Panc1 (cell line): ENCODE measurements at regions not wholly inside any gene's neighbourhood (a gene's known extent, or its start where the extent isn't known, plus 50 kb on each side); places are given as distances from the start of the nearest gene placed in this dataset.

Experiments
- ATAC-seq: fragments of 200-7000 bp; cut with Tn5 transposase; 2 replicates; pipeline ENCODE4 v1.9.1; 2020; ENCODE audit warnings: mild to moderate bottlenecking, moderate library complexity
- BruUV-seq: library from RNA; stranded (reverse); fragments of 400-500 nt; replicated peaks from 2 replicates; lab custom pipeline; 2021; lab: Mats Ljungman, UMichigan
- CTCF ChIA-PET: fragments of 300-600 bp; sonication (Branson Sonifier 250); formaldehyde crosslinking; loops from one replicate; lab custom pipeline; 2022; ENCODE audit warnings: antibody characterized with exemption; lab: Charles Lee
- POLR2A ChIA-PET: fragments of 300-600 bp; sonication (Branson Sonifier 250); formaldehyde crosslinking; loops from one replicate; lab custom pipeline; 2022; ENCODE audit warnings: antibody characterized with exemption; lab: Charles Lee
- DNase-seq: peaks from one replicate; pipeline ENCODE4 v3.0.0-alpha.2; 2010; ENCODE audit warnings: low read depth, low spot score
- H3K27ac ChIP-seq: 2 replicates; pipeline ENCODE4 v1.5.1; 2011; ENCODE audit warnings: mild to moderate bottlenecking, low read length, inconsistent platforms
- H3K27me3 ChIP-seq: fragments of 200-500 bp; sonication (Bioruptor generic); 2 replicates; pipeline ENCODE4 v1.6.0; 2014; ENCODE audit warnings: low read length, inconsistent platforms; ENCODE audit not compliant: control insufficient read depth, insufficient read depth
- H3K36me3 ChIP-seq: fragments of 200-500 bp; sonication (Bioruptor generic); 2 replicates; pipeline ENCODE4 v1.5.1; 2014; ENCODE audit warnings: inconsistent platforms, mild to moderate bottlenecking, low read length, moderate library complexity; ENCODE audit not compliant: control insufficient read depth, insufficient read depth
- H3K4me1 ChIP-seq: 2 replicates; pipeline ENCODE4 v1.5.1; 2011; ENCODE audit warnings: inconsistent platforms, mild to moderate bottlenecking, low read length, moderate library complexity; ENCODE audit not compliant: control insufficient read depth, insufficient read depth
- H3K4me3 ChIP-seq, 2 experiments: 2 replicates each; pipeline ENCODE4 v1.5.1; 2011 to 2012; ENCODE audit warnings: low read depth in 2 of 2, low read length in 2 of 2, mild to moderate bottlenecking in 2 of 2, inconsistent platforms in 1 of 2, moderate library complexity in 1 of 2
- H3K9me3 ChIP-seq: fragments of 200-500 bp; sonication (Bioruptor generic); 2 replicates; pipeline ENCODE4 v1.5.1; 2014; ENCODE audit warnings: low read depth, mild to moderate bottlenecking, inconsistent platforms, low read length, moderate library complexity; ENCODE audit not compliant: control insufficient read depth, insufficient read depth
- CTCF ChIP-seq: fragments of 450-650 bp; IDR thresholded peaks from 2 replicates; pipeline ENCODE4 v1.5.1; 2017; ENCODE audit warnings: mild to moderate bottlenecking
- POLR2AphosphoS5 ChIP-seq: IDR thresholded peaks from 2 replicates; pipeline ENCODE4 v1.6.1; 2012; ENCODE audit warnings: mild to moderate bottlenecking, low read depth, low read length, moderate library complexity
- REST ChIP-seq, 2 experiments: IDR thresholded peaks; 2 replicates each; pipeline ENCODE4 v1.6.1; 2011 to 2012; ENCODE audit warnings: low read depth in 2 of 2, control low read depth in 1 of 2, low read length in 1 of 2, mild to moderate bottlenecking in 1 of 2, moderate library complexity in 1 of 2; ENCODE audit not compliant: insufficient read depth in 1 of 2
- SIN3A ChIP-seq: IDR thresholded peaks from 2 replicates; pipeline ENCODE4 v1.6.1; 2012; ENCODE audit warnings: low read depth, mild to moderate bottlenecking, low read length, moderate library complexity, borderline replicate concordance; ENCODE audit not compliant: insufficient read depth
- TCF7L2 ChIP-seq: IDR thresholded peaks from 2 replicates; pipeline ENCODE4 v1.6.1; 2011; ENCODE audit warnings: mild to moderate bottlenecking, low read depth, low read length, inconsistent platforms
- in situ Hi-C: cut with HindIII; loops from 2 replicates; pipeline ENCODE4 v1.10.0; 2016; ENCODE audit warnings: low sequenced_read_pairs, low pct_unique_long_range_greater_than_20kb
- intact Hi-C: fragments of 100-400 bp; cut with micrococcal nuclease; formaldehyde crosslinking; loops from one replicate; pipeline ENCODE4 v1.10.0; 2022; ENCODE audit not compliant: unreplicated experiment

GRCh38 chr1:108071601-108072000 is 106.6 kb upstream of the VAV3 start:
- no peak for TF ChIP-seq SIN3A
- TF ChIP-seq CTCF, result no peak
- TF ChIP-seq TCF7L2, result no peak
- TF ChIP-seq REST (IDR thresholded peaks at IDR 0.05; ENCODE audit: insufficient read depth in 1 of 2, low read depth in 2 of 2, low read length in 1 of 2), result no peak
- TF ChIP-seq POLR2AphosphoS5, result no peak
- POLR2A ChIA-PET, result no interaction called here
- H3K9me3 ChIP-seq, result no peaks in the 10 kb centered on the region
- H3K27me3 ChIP-seq, result no peaks in the 10 kb centered on the region
- no peak for DNase-seq
- no peaks in the 10 kb centered on the region for H3K4me1 ChIP-seq
- ATAC-seq, result no peak
- no peak overlapping the region for H3K4me3 ChIP-seq
- no TSS peak for BruUV-seq
- H3K27ac ChIP-seq, result no peak overlapping the region
- in situ Hi-C loops (no loop called here), intact Hi-C loops (no loop called here)
- CTCF ChIA-PET, result no interaction called here
- H3K36me3 ChIP-seq, result no peaks in the 10 kb centered on the region

DNA sequence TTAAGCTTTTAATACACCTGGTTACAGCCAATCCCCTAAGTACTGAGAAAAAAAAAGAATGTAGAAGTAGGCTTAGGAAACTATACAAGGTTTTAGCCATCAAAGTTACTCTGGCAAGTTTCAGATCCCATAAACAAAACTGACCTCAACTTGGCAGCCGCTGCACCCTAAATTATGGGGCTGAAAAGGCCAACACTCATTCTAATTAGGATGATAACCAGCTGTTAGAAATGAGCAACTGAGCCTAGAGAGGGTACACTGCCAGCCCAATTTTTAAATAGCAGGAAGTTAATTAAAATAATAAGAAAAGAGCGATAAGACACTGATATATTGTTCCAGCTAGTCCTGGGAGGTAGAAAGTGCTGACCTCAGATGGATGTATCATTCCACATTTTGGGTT is 105.7 kb upstream of the VAV3 start:
- Histone ChIP-seq H3K27ac (no peak overlapping the region), H3K36me3 (no peaks in the 10 kb centered on the region), H3K4me3 (no peak overlapping the region), H3K9me3 (no peaks in the 10 kb centered on the region), H3K27me3 (no peaks in the 10 kb centered on the region), H3K4me1 (no peaks in the 10 kb centered on the region)
- DNase-seq (no peak), ATAC-seq (no peak)
- BruUV-seq, result no TSS peak
- intact Hi-C loops (no loop called here), in situ Hi-C loops (no loop called here)
- POLR2A ChIA-PET, result no interaction called here
- TF ChIP-seq CTCF, result no peak
- TF ChIP-seq SIN3A, result no peak
- TF ChIP-seq TCF7L2, result no peak
- TF ChIP-seq REST (IDR thresholded peaks at IDR 0.05; ENCODE audit: insufficient read depth in 1 of 2, low read depth in 2 of 2, low read length in 1 of 2), result no peak
- no peak for TF ChIP-seq POLR2AphosphoS5
- CTCF ChIA-PET, result no interaction called here
